GM23338 (cell line): ENCODE measurements at regions not wholly inside any gene's neighbourhood (a gene's known extent, or its start where the extent isn't known, plus 50 kb on each side); places are given as distances from the start of the nearest gene placed in this dataset.

Experiments used
- ATAC-seq: fragments of 200-7000 bp; cut with Tn5 transposase; 3 replicates; pipeline ENCODE4 v1.9.1; 2020
- DNase-seq: peaks from one replicate; pipeline ENCODE4 v3.0.0-alpha.2; 2015; ENCODE audit warnings: low spot score
- H2AFZ ChIP-seq: fragments of 200-600 bp; sonication (generic); 2 replicates; pipeline ENCODE4 v1.8.0; 2016; ENCODE audit warnings: antibody characterized with exemption, mild to moderate bottlenecking, moderate library complexity
- H3F3A ChIP-seq: fragments of 200-600 bp; sonication (generic); replicated peaks from 2 replicates; pipeline ENCODE4 v1.8.0; 2017; ENCODE audit warnings: antibody characterized with exemption, mixed run types, low read depth
- H3K27ac ChIP-seq: fragments of 200-600 bp; sonication (generic); 2 replicates; pipeline ENCODE4 v1.6.1; 2016; ENCODE audit warnings: low read depth
- H3K27me3 ChIP-seq: fragments of 200-600 bp; sonication (generic); 2 replicates; pipeline ENCODE4 v1.8.0; 2016; ENCODE audit warnings: mild to moderate bottlenecking, mixed run types, moderate library complexity; ENCODE audit not compliant: insufficient read depth
- H3K36me3 ChIP-seq: fragments of 200-600 bp; sonication (generic); 2 replicates; pipeline ENCODE4 v1.8.0; 2016; ENCODE audit warnings: mild to moderate bottlenecking; ENCODE audit not compliant: insufficient read depth
- H3K4me1 ChIP-seq: fragments of 200-600 bp; sonication (generic); 2 replicates; pipeline ENCODE4 v1.8.0; 2016; ENCODE audit warnings: mild to moderate bottlenecking, moderate library complexity; ENCODE audit not compliant: insufficient read depth
- H3K4me2 ChIP-seq: fragments of 200-600 bp; sonication (generic); 2 replicates; pipeline ENCODE4 v1.7.1; 2017; ENCODE audit warnings: mixed run types
- H3K4me3 ChIP-seq: fragments of 200-600 bp; sonication (generic); 2 replicates; pipeline ENCODE4 v1.6.1; 2016; ENCODE audit warnings: mixed run types
- H3K79me2 ChIP-seq: fragments of 200-600 bp; sonication (generic); replicated peaks from 2 replicates; pipeline ENCODE4 v1.8.0; 2017; ENCODE audit warnings: mild to moderate bottlenecking; ENCODE audit not compliant: insufficient read depth
- H3K9me2 ChIP-seq: fragments of 200-600 bp; sonication (generic); 2 replicates; pipeline ENCODE4 v1.8.0; 2017; ENCODE audit not compliant: insufficient read depth
- H4K20me1 ChIP-seq: fragments of 200-600 bp; sonication (generic); replicated peaks from 2 replicates; pipeline ENCODE4 v1.8.0; 2017; ENCODE audit warnings: mild to moderate bottlenecking; ENCODE audit not compliant: insufficient read depth
- H3K27ac Mint-ChIP-seq: 2 replicates; pipeline ENCODE4 v1.8.0; 2020; ENCODE audit warnings: inconsistent platforms, mild to moderate bottlenecking, moderate library complexity, mixed read lengths
- H3K27me3 Mint-ChIP-seq: 3 replicates; pipeline ENCODE4 v1.8.0; 2022; ENCODE audit warnings: low read depth, mild to moderate bottlenecking, moderate library complexity, mixed read lengths, inconsistent platforms; ENCODE audit not compliant: insufficient read depth, poor library complexity
- H3K36me3 Mint-ChIP-seq: 3 replicates; pipeline ENCODE4 v1.8.0; 2021; ENCODE audit warnings: low read depth, mild to moderate bottlenecking, inconsistent platforms, moderate library complexity, mixed read lengths
- H3K4me1 Mint-ChIP-seq: 3 replicates; pipeline ENCODE4 v1.8.0; 2020; ENCODE audit warnings: mild to moderate bottlenecking, inconsistent platforms, mixed read lengths
- H3K4me3 Mint-ChIP-seq: 3 replicates; pipeline ENCODE4 v1.8.0; 2021; ENCODE audit warnings: moderate library complexity, mild to moderate bottlenecking, inconsistent platforms, mixed read lengths
- H3K9me3 Mint-ChIP-seq: 3 replicates; pipeline ENCODE4 v1.8.0; 2020; ENCODE audit warnings: moderate library complexity, mild to moderate bottlenecking, inconsistent platforms, mixed read lengths
- CREB1 ChIP-seq: fragments of 250-450 bp; sonication (Bioruptor Pico); IDR thresholded peaks from 2 replicates; pipeline ENCODE4 v1.5.0; 2020; ENCODE audit warnings: low read depth, mild to moderate bottlenecking, moderate library complexity
- CTCF ChIP-seq, 2 experiments: fragments of 200-600 bp in 1 of 2; sonication (generic) in 1 of 2; conservative IDR thresholded peaks; 2 replicates each; pipeline versions ENCODE4 v1.5.1 to v1.6.1; 2016 to 2017; ENCODE audit warnings: antibody characterized with exemption in 2 of 2, low read depth in 2 of 2, mild to moderate bottlenecking in 2 of 2, moderate library complexity in 1 of 2
- ETS1 ChIP-seq: IDR thresholded peaks from 2 replicates; pipeline ENCODE4 v1.6.1; 2016; ENCODE audit warnings: antibody characterized with exemption
- EZH2phosphoT487 ChIP-seq: fragments of 200-600 bp; sonication (generic); IDR thresholded peaks from one replicate; pipeline ENCODE4 v1.8.1; 2018; ENCODE audit warnings: antibody characterized with exemption; ENCODE audit not compliant: unreplicated experiment
- NANOG ChIP-seq: IDR thresholded peaks from 2 replicates; pipeline ENCODE4 v1.6.1; 2016; ENCODE audit warnings: antibody characterized with exemption, borderline replicate concordance
- POLR2AphosphoS5 ChIP-seq: IDR thresholded peaks from 2 replicates; pipeline ENCODE4 v1.6.1; 2016; ENCODE audit warnings: antibody characterized with exemption, low read depth
- REST ChIP-seq: IDR thresholded peaks from one replicate; pipeline ENCODE4 v1.6.1; 2018; ENCODE audit warnings: antibody characterized with exemption; ENCODE audit not compliant: unreplicated experiment
- STAT1 ChIP-seq: IDR thresholded peaks from one replicate; pipeline ENCODE4 v1.6.1; 2016; ENCODE audit warnings: antibody characterized with exemption; ENCODE audit not compliant: unreplicated experiment
- ZNF331 ChIP-seq: fragments of 250-450 bp; sonication (Bioruptor Pico); IDR thresholded peaks from 2 replicates; pipeline ENCODE4 v1.5.0; 2020; ENCODE audit warnings: low read depth, mild to moderate bottlenecking, moderate library complexity

- TF ChIP-seq REST = no peak
- TF ChIP-seq NANOG = no peak
- TF ChIP-seq EZH2phosphoT487 = no peak
- TF ChIP-seq ZNF331 = no peak
- TF ChIP-seq STAT1 = no peak
- no peak for TF ChIP-seq POLR2AphosphoS5
- no peak for TF ChIP-seq CTCF (conservative IDR thresholded peaks at IDR 0.05; ENCODE audit: low read depth in 2 of 2)
Observed at GRCh38 chr11:28464252-28464867, 356.2 kb downstream of the METTL15 start (continued).

GRCh38 chr11:28463826-28464225 is 355.6 kb downstream of the METTL15 start:
- no peaks in the 10 kb centered on the region for H3K27me3 ChIP-seq
- Mint-ChIP-seq H3K27ac (no peak overlapping the region), H3K9me3 (no peaks in the 10 kb centered on the region), H3K36me3 (no peaks in the 10 kb centered on the region), H3K4me1 (no peaks in the 10 kb centered on the region), H3K4me3 (no peak overlapping the region), H3K27me3 (no peaks in the 10 kb centered on the region)
- no peaks in the 10 kb centered on the region for H3K4me1 ChIP-seq
- no peaks in the 10 kb centered on the region for H4K20me1 ChIP-seq
- ATAC-seq (no peak), DNase-seq (no peak)
- H3K4me3 ChIP-seq = no peak overlapping the region
- no peak overlapping the region for H3K4me2 ChIP-seq
- no peak overlapping the region for H2AFZ ChIP-seq
- H3K36me3 ChIP-seq = no peaks in the 10 kb centered on the region
- peaks cover 4% of the 10 kb centered on the region; the same call in 1 of the 2 replicates for H3K9me2 ChIP-seq
- H3K27ac ChIP-seq = no peak overlapping the region
- no peak for TF ChIP-seq CREB1 (CRISPR knock-in tag)
- TF ChIP-seq NANOG = no peak
- no peaks in the 10 kb centered on the region for H3K79me2 ChIP-seq
- no peaks in the 10 kb centered on the region for H3F3A ChIP-seq

- H3F3A ChIP-seq = no peaks in the 10 kb centered on the region
- Mint-ChIP-seq H3K9me3 (no peaks in the 10 kb centered on the region), H3K4me3 (no peak overlapping the region), H3K27me3 (no peaks in the 10 kb centered on the region), H3K4me1 (no peaks in the 10 kb centered on the region), H3K36me3 (no peaks in the 10 kb centered on the region), H3K27ac (no peak overlapping the region)
- H3K4me3 ChIP-seq = no peak overlapping the region
- DNase-seq (no peak), ATAC-seq (no peak)
- H3K4me2 ChIP-seq = no peak overlapping the region
- H3K27me3 ChIP-seq = no peaks in the 10 kb centered on the region
- TF ChIP-seq ETS1 = no peak
- no peak for TF ChIP-seq NANOG
- TF ChIP-seq CREB1 (CRISPR knock-in tag) = no peak
- no peak for TF ChIP-seq REST
- no peaks in the 10 kb centered on the region for H3K79me2 ChIP-seq
- no peak overlapping the region for H2AFZ ChIP-seq
- no peaks in the 10 kb centered on the region for H3K4me1 ChIP-seq
- no peaks in the 10 kb centered on the region for H3K9me2 ChIP-seq
- no peak overlapping the region for H3K27ac ChIP-seq
- H4K20me1 ChIP-seq = no peaks in the 10 kb centered on the region
- no peaks in the 10 kb centered on the region for H3K36me3 ChIP-seq
Observed at GRCh38 chr11:28461846-28462245, 353.7 kb downstream of the METTL15 start.
